Central memory CD8-positive, alpha-beta T cell (primary cell): ENCODE measurements at regions not wholly inside any gene's neighbourhood (a gene's known extent, or its start where the extent isn't known, plus 50 kb on each side); places are given as distances from the start of the nearest gene placed in this dataset.

Experiments used
- ATAC-seq: fragments of 150-1000 bp; cut with Tn5 transposase; replicated peaks from 2 replicates; pipeline ENCODE4 v1.10.0; 2022; ENCODE audit warnings: mild to moderate bottlenecking, moderate FRiP score, moderate number of reproducible peaks; ENCODE audit not compliant: poor library complexity, severe bottlenecking; ENCODE audit errors: extremely low read depth
- DNase-seq, 2 donors: peaks; one replicate each; pipeline ENCODE4 v3.0.0; 2021; ENCODE audit warnings: low spot score in 2 of 2
- H3K27ac Mint-ChIP-seq: one replicate; pipeline ENCODE4 v1.8.0; 2022; ENCODE audit warnings: low read depth, mild to moderate bottlenecking, moderate library complexity, mixed read lengths
- H3K27me3 Mint-ChIP-seq: one replicate; pipeline ENCODE4 v1.8.0; 2022; ENCODE audit warnings: mixed read lengths
- H3K36me3 Mint-ChIP-seq: one replicate; pipeline ENCODE4 v1.8.0; 2022; ENCODE audit warnings: mild to moderate bottlenecking, moderate library complexity, mixed read lengths; ENCODE audit not compliant: insufficient read depth
- H3K4me1 Mint-ChIP-seq: one replicate; pipeline ENCODE4 v1.8.0; 2022; ENCODE audit warnings: mixed read lengths
- H3K4me3 Mint-ChIP-seq: one replicate; pipeline ENCODE4 v1.8.0; 2022; ENCODE audit warnings: mild to moderate bottlenecking, moderate library complexity, mixed read lengths
- H3K9me3 Mint-ChIP-seq: one replicate; pipeline ENCODE4 v1.8.0; 2022; ENCODE audit warnings: mixed read lengths

GRCh38 chr11:37632748-37633147, 1034.7 kb upstream of the RAG2 start:
- ATAC-seq (no peak), DNase-seq (no peak)
- no peaks in the 10 kb centered on the region for H3K4me1 Mint-ChIP-seq
- H3K27me3 Mint-ChIP-seq: no peaks in the 10 kb centered on the region
- H3K9me3 Mint-ChIP-seq: peaks cover 28% of the 10 kb centered on the region
- no peak overlapping the region for H3K27ac Mint-ChIP-seq
- no peaks in the 10 kb centered on the region for H3K36me3 Mint-ChIP-seq
- no peak overlapping the region for H3K4me3 Mint-ChIP-seq

- Mint-ChIP-seq H3K27me3 (no peaks in the 10 kb centered on the region), H3K4me3 (no peak overlapping the region), H3K9me3 (peaks cover 25% of the 10 kb centered on the region), H3K27ac (no peak overlapping the region), H3K36me3 (no peaks in the 10 kb centered on the region), H3K4me1 (no peaks in the 10 kb centered on the region)
- no peak for ATAC-seq
- no peak for DNase-seq
Observed at GRCh38 chr11:37630866-37631265, 1032.8 kb upstream of the RAG2 start.

- ATAC-seq: no peak
- Mint-ChIP-seq H3K27ac (no peak overlapping the region), H3K36me3 (no peaks in the 10 kb centered on the region), H3K4me3 (no peak overlapping the region), H3K4me1 (no peaks in the 10 kb centered on the region), H3K27me3 (no peaks in the 10 kb centered on the region), H3K9me3 (peaks cover 26% of the 10 kb centered on the region)
- DNase-seq: no peak
Observed at GRCh38 chr11:37623778-37624177, 1025.7 kb upstream of the RAG2 start.

GRCh38 chr11:37621662-37622061, 1023.6 kb upstream of the RAG2 start:
- ATAC-seq: no peak

GRCh38 chr11:37616291-37616690, 1018.3 kb upstream of the RAG2 start:
- Mint-ChIP-seq H3K36me3 (peaks cover 5% of the 10 kb centered on the region), H3K4me3 (no peak overlapping the region), H3K27ac (no peak overlapping the region), H3K27me3 (no peaks in the 10 kb centered on the region), H3K9me3 (peaks cover 19% of the 10 kb centered on the region), H3K4me1 (no peaks in the 10 kb centered on the region)
- DNase-seq (no peak), ATAC-seq (no peak)

More at GRCh38 chr11:37621662-37622061, 1023.6 kb upstream of the RAG2 start:
- H3K4me1 Mint-ChIP-seq: no peaks in the 10 kb centered on the region
- peaks cover 30% of the 10 kb centered on the region for H3K9me3 Mint-ChIP-seq
- no peaks in the 10 kb centered on the region for H3K27me3 Mint-ChIP-seq
- DNase-seq: no peak
- no peak overlapping the region for H3K27ac Mint-ChIP-seq
- H3K4me3 Mint-ChIP-seq: no peak overlapping the region
- H3K36me3 Mint-ChIP-seq: peaks cover 3% of the 10 kb centered on the region

- Mint-ChIP-seq H3K4me1 (no peaks in the 10 kb centered on the region), H3K4me3 (no peak overlapping the region), H3K36me3 (peaks cover 3% of the 10 kb centered on the region), H3K27me3 (no peaks in the 10 kb centered on the region), H3K9me3 (peaks cover 4% of the 10 kb centered on the region), H3K27ac (no peak overlapping the region)
- no peak for DNase-seq
- ATAC-seq: no peak
Observed at GRCh38 chr11:37613031-37613430, 1015.0 kb upstream of the RAG2 start.

- ATAC-seq (no peak), DNase-seq (no peak)
- no peak overlapping the region for H3K27ac Mint-ChIP-seq
- H3K27me3 Mint-ChIP-seq: no peaks in the 10 kb centered on the region
- no peaks in the 10 kb centered on the region for H3K4me1 Mint-ChIP-seq
- no peak overlapping the region for H3K4me3 Mint-ChIP-seq
- peaks cover 2% of the 10 kb centered on the region for H3K36me3 Mint-ChIP-seq
- H3K9me3 Mint-ChIP-seq: no peaks in the 10 kb centered on the region
Observed at GRCh38 chr11:37612146-37612545, 1014.1 kb upstream of the RAG2 start.

- no peak for ATAC-seq
- Mint-ChIP-seq H3K4me1 (no peaks in the 10 kb centered on the region), H3K36me3 (no peaks in the 10 kb centered on the region), H3K4me3 (no peak overlapping the region), H3K9me3 (peaks cover 42% of the 10 kb centered on the region), H3K27me3 (no peaks in the 10 kb centered on the region), H3K27ac (no peak overlapping the region)
- no peak for DNase-seq
Observed at GRCh38 chr11:37605229-37605628, 1007.2 kb upstream of the RAG2 start.

GRCh38 chr11:37598381-37598780, 1000.3 kb upstream of the RAG2 start:
- Mint-ChIP-seq H3K9me3 (peaks cover 35% of the 10 kb centered on the region), H3K4me1 (no peaks in the 10 kb centered on the region), H3K36me3 (no peaks in the 10 kb centered on the region), H3K27me3 (no peaks in the 10 kb centered on the region), H3K27ac (no peak overlapping the region), H3K4me3 (no peak overlapping the region)
- DNase-seq (no peak), ATAC-seq (no peak)

- Mint-ChIP-seq H3K4me3 (no peak overlapping the region), H3K27me3 (no peaks in the 10 kb centered on the region)
Observed at GRCh38 chr11:37597776-37598175, 999.7 kb upstream of the RAG2 start.

GRCh38 chr11:37595845-37596244, 997.8 kb upstream of the RAG2 start:
- Mint-ChIP-seq H3K9me3 (peaks cover 11% of the 10 kb centered on the region), H3K4me1 (no peaks in the 10 kb centered on the region), H3K36me3 (no peaks in the 10 kb centered on the region), H3K4me3 (no peak overlapping the region), H3K27me3 (no peaks in the 10 kb centered on the region), H3K27ac (no peak overlapping the region)
- ATAC-seq (no peak), DNase-seq (no peak)

More at GRCh38 chr11:37597776-37598175, 999.7 kb upstream of the RAG2 start:
- Mint-ChIP-seq H3K4me1 (no peaks in the 10 kb centered on the region), H3K36me3 (no peaks in the 10 kb centered on the region), H3K27ac (no peak overlapping the region), H3K9me3 (peaks cover 29% of the 10 kb centered on the region)
- ATAC-seq (no peak), DNase-seq (no peak)

GRCh38 chr11:37574361-37574760, 976.3 kb upstream of the RAG2 start:
- H3K36me3 Mint-ChIP-seq: no peaks in the 10 kb centered on the region
- peaks cover 9% of the 10 kb centered on the region for H3K9me3 Mint-ChIP-seq
- H3K27me3 Mint-ChIP-seq: no peaks in the 10 kb centered on the region
- H3K4me3 Mint-ChIP-seq: no peak overlapping the region
- H3K27ac Mint-ChIP-seq: no peak overlapping the region
- no peak for DNase-seq
- ATAC-seq: no peak
- H3K4me1 Mint-ChIP-seq: no peaks in the 10 kb centered on the region

- H3K27ac Mint-ChIP-seq: no peak overlapping the region
- peaks cover 9% of the 10 kb centered on the region for H3K9me3 Mint-ChIP-seq
- no peaks in the 10 kb centered on the region for H3K4me1 Mint-ChIP-seq
- no peaks in the 10 kb centered on the region for H3K27me3 Mint-ChIP-seq
- no peaks in the 10 kb centered on the region for H3K36me3 Mint-ChIP-seq
- H3K4me3 Mint-ChIP-seq: no peak overlapping the region
- ATAC-seq: no peak
- no peak for DNase-seq
Observed at GRCh38 chr11:37572491-37573171, 974.6 kb upstream of the RAG2 start.
